SIG-M5 treated with dmso at 0.1 percent for 504 hours (cell line): ENCODE measurements at regions not wholly inside any gene's neighbourhood (a gene's known extent, or its start where the extent isn't known, plus 50 kb on each side); places are given as distances from the start of the nearest gene placed in this dataset.
"Not testable (repeated sequence)": the region's sequence is repeated elsewhere in the genome, so short reads cannot be mapped to it uniquely, and the experiment has no call there.

Source experiments
- DNase-seq: peaks from one replicate; lab custom pipeline; 2025; ENCODE audit not compliant: unreplicated experiment; lab: John Stamatoyannopoulos, UW

DNA sequence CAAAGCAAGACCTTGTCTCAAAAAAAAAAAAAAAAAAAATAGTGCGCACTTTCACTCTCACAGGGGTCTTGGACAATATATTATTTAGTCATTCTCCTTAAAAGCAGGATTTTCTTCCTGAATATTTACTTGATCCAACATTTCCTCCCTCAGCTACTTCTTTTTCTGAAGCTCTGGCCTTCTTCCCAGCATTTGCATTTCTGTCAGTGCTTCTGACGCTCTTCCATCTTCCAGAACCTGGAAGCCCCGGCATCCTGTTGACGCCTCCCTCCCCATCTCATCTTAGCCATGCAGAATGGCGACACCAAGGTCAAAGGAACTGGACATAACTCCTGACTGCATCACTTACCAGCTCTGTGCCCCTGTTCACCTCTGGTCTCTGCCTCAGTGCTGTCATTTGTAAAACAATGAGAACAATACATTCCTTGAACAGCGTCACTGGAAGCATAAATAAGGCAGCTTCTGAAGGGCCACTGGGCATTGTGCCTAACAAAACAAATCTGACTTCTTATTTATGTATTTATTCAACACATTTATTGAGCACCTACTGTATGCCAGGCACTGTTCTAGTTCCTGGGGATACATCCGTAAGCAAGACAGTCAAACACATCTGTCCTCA, 90.9 kb upstream of the MDM1 start:
- no peak for DNase-seq

DNA sequence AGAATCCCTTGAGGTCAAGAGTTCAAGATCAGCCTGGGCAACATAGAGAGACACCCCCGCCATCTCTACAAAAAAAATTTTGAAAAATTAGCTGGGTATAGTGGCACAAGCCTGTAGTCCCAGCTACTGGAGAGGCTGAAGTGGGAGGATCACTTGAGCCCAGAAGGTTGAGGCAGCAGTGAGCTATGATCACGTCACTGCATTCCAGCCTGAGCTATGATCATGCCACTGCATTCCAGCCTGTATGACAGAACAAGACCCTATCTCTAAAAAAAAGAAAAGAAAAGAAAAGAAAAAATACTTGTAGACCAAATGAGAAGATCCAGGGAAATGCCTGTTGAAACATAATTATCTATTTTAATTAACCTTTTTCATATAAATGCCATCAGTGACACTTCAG, 93.8 kb upstream of the MDM1 start:
- no peak for DNase-seq

DNA sequence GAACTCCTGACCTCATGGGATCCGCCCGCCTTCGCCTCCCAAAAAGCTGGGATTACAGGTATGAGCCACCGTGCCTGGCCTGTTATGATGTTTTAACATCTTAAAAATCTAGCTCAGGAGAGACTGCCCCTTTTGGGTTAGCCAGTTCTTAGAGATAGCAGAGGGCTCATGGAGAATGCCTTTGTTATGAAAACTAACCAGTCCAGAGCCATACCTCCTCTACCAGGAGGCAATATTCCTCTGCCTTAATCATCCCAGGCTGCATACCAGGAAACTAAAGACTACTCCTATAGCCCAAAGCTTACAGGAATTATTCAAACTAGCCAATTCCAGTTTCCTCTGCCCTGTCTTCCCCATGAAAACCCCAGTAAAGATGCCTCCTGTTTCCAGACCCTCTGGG, 96.0 kb upstream of the MDM1 start:
- no peak for DNase-seq

DNA sequence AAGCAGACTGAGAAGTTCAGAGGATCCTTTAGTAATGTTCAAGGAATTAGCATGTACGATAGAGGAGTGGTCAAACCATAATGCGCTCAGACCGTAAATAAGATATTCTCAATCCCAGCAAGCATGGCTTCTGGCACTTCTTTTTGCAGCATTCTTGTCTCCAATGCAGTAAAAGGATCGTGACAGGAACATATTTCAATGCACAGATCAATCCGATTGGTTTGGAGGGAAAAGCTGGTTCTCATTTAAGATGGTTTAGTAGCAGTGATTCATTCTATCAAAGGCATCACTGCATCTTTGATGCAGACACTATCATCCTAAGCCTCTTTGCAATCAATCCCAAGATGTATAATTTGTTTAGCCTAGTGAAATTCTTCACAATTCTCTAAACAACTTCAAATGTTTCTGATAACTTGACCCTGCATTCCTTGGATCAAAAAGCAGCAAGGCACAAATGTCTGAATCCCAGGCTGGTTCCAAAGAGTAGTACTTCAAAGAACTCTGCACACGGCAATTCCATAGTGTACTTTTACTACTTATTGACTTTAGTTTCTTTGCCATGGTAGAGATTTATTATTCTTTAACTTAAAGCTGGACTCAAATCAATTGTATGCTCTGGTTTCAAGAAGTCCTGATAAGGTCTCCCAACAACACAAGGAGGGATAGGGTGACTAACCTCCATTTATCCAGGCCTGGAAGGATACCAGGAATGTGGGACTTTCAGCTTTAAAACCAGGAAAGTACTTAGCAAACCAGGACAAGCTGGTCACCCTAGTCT, 96.8 kb upstream of the MDM1 start:
- no peak for DNase-seq

DNA sequence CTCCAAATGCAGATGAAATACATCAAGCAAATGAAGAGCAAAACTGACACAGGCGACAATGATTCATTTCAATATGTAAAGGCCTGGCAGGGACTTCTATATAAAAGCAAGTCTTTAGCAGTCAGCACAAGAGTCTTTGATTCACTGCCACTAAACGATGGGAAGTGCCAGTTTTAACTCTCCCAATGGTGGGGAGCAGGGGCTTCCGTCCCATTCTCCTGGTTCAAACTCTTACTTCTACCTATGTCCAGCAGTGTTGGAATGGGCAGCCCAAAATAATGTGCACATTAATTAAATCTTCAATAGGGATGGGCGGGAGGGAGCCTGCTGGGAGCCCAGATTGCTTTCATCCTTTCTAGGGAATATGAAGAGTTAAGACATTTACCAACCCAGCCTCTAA, 97.5 kb upstream of the MDM1 start:
- DNase-seq = no peak

DNA sequence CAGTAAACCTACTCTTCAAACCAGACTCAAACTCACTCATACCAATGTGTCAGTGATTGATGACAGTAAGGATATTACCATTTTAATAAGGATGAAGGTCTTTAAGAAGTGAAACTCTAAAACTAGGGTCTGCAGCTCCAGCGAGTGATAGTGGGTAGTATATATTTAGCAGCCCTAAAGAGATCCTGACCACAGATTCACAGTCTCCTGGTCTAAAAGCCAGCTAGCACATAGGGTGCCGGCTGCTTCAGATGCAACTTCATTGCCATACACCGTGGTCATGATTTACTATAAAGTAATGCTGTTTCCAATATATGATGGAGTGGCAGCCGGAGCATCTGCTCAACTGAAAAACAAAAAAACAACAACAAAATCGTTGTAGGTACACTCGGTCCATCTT, 99.6 kb upstream of the MDM1 start:
- no peak for DNase-seq

DNA sequence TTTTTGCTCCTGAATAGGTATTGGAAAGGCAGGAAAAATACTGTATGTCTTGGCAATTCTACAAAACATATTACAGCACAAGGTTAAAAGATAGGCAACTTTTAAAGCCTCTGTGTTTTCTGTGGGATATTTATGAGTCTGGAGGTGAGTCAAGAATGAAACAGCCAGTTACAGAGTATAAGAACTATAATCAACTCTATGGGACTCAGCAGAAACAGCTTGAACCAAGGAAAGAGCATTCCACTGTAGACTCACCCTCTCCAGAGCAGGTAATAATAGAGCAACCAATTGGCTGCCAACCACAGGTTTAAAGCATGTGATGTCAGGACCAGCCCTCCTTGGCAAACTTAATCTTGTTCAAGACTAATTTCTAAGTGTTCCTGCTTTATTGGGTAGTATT, 100.5 kb upstream of the MDM1 start:
- no peak for DNase-seq

DNA sequence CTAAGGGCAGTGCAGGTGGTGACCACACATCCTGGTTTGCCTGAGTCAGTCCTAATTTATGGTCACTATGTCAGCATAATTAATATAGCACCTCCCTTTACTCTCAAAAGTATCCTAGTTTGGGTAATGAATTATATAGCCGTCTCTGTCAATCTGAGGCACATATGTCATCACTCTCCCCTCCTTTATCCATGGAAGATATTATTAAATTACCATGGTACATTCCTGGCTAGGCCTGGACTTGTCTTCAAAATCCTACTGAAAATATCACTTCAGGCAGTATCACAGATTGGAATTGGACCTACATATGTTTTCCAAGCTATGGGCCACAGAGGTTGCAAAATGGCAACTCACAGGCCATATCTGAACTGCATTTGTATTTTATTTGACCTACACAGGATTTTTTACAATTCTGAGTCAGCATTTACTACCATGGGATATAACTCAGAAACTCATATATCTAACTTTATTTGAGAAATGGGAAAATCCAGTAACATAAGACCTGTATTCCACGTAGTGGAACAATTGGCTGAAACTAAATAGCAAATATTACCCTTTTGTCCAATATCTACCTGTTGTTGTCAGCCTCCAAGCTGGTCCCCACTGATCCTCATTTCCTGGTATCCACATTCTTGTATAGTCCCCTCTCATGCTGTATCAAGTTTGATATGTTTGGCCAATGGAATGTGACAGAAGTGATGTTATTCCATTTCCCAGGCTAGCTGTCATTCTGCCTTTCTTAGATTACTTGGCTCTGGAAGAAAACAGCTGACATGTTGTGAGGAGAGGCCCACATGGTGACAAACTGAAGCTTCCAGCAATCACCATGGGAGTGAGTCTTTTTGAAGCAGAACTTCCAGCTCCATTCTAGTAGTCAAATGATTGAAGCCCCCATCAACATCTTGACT, 102.5 kb upstream of the MDM1 start:
- DNase-seq = no peak

DNA sequence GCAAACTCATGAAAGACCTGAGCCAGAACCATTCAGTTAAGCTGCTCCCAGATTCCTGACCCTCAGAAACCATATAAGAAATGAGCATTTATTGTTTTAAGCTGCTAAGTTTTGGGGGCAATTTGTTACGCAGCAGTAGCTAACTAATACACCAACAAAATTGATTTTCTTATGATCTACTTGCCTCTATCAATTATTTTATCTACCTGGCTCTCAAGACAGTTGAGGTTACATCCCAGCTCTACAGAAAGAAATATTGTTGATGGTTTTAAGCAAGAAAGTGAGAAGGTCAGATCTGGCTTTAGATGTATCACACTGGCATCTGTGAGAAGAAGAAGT, 103.1 kb upstream of the MDM1 start:
- no peak for DNase-seq

DNA sequence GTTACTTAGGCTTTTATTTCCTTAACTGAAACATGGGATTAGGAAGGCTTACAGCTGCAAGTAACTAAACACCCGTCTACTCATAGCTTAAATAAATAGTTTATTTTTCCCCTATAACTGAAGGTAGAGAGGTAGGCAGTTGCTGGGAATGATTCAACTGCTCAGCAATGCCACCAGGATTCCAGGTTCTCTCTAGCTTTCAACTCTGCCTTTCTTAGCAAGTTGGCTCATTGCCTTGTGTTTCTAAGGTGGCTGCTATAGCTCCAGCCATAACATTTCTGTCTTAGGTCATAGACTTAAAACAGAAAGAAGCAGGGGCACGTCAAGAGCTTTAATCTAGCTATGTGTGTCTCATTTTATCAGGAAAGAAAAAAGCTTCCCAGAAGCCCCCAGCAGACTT, 103.7 kb upstream of the MDM1 start:
- DNase-seq = no peak

DNA sequence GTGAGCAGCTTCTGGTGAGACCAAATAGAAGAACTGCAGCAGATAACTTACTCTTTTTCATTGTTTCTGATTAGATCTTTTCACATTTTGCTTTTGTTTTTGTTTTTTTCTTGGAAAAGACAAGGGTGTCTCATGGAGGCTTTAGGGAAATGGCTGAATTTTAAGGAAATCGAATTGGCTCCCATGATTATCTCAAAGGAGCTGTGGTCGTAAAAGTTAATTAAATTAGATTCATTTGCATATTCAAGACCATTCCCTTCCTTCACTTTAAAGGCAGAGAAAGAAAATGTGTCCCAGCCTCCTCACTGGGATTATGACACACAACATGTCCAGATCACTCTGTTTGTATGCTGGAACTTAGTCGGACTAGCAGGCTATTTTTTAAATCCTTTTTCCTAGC, 106.4 kb upstream of the MDM1 start:
- DNase-seq = no peak

DNA sequence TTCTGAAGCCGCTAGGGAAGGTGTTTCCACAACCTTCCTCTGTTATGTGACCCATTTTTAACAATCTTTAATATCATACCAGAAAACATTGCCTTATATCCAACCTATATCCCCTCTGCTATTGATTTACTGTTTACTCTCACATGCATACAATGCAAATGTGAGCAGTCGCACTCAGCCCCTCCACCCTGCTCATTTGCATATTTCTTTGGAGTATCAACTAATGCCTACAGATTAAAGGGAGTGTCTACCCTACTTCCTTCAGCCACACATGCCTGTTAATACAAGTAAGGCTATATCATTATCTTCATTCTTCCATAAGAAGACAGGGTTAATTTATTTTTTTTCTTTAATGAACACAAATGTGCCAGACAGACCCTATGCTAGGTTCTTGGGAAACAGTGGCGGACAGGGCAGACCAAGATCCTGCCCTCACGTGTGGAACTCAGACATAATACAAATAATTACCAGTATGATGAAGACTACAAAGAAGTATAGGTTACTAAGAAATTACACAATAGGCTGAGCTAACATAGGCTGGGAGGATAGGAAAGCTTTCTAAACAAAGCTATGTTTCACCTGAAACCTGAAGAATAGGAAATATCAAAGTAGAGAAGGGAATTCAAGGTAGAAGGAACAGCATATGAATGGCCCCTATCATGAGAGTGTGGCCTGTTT, 107.3 kb upstream of the MDM1 start:
- no peak for DNase-seq

DNA sequence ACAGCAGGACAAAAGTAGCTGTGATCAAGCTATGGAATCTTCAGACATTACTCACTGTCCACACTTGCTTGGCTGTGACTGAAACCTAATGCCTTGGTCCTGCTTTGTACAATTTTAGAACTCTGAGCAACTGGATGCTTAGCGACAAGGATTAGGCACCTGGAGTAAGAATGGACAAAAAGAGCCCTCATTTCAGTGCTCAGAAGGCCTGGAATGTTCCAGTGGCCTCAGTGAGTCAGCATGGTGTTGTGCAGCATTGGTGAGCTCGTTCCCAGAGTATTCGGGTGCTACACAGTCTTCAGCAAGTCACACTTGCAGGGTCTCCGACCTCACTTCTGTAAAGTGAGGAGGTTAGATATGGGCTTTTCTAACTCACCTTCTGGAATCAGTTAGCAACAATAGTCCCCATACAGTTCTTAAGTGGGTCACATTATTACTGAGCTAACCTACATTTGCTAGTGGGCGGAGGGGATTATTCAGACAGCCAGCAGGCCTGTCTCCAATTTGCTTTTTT, 108.0 kb upstream of the MDM1 start:
- DNase-seq = no peak

DNA sequence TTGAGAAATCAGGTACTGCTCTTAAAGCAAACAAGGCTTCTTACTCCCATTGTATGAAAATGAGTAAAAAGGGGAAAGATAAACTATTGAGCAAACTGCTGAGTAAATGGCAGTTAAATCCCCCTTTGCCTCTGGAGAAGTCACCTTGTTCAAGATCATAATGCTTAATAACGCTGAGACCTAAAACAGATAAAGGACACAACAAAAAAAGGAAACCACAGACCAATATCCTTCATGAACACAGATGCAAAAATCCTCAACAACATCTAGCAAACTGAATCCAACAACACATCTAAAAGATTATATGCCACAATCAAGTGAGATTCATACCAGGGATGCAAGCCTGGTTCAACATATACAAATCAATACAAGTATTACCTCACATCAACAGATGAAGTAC, 109.0 kb upstream of the MDM1 start:
- DNase-seq = no peak

DNA sequence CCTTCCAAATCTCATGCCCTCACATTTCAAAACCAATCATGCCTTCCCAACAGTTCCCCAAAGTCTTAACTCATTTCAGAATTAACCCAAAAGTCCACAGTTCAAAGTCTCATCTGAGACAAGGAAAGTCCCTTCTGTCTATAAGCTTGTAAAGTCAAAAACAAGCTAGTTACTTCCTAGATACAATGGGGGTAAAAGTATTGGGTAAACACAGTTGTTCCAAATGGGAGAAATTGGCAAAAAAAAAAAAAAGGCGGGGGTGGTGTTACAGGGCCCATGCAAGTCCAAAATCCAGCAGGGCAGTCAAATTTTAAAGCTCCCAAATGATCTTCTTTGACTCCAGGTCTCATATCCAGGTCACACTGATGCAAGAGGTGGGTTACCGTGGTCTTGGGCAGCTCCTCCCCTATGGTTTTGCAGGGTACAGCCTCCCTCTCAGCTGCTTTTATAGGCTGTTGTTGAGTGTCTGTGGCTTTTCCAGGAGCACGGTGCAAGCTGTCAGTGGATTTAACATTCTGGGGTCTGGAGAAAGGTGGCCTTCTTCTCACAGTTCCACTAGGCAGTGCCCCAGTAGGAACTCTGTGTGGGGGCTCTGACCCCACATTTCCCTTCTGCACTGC, 110.3 kb upstream of the MDM1 start:
- not testable (repeated sequence) for DNase-seq

DNA sequence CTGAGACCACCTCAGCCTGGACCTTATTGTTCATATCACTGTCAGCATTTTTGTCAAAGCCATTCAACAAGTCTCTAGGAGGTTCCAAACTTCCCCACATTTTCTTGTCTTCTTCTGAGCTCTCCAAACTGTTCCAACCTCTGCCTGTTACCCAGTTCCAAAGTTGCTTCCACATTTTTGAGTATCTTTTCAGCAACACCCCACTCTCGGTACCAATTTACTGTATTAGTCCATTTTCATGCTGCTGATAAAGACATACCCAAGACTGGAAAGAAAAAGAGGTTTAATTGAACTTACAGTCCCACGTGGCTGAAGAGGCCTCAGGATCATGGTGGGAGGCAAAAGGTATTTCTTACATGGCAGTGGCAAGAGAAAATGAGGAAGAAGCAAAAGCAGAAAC, 111.5 kb upstream of the MDM1 start:
- DNase-seq = not testable (repeated sequence)

DNA sequence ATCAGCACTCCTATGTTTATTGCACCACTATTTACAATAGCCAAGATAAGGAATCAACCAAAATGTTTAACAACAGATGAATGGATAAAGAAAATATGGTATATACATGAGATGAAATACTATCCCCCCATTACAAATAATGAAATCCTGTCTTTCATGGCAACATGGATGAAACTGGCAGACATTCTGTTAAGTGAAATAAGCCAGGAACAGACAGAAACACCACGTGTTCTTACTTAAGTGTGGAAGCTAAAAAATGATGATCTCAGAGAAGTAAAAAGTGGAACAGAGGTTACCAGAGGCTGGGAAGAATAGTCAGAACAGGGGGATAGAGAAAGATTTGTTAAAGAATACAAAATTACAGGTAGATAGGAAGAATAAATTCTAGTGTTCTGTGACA, 113.7 kb upstream of the MDM1 start:
- no peak for DNase-seq

DNA sequence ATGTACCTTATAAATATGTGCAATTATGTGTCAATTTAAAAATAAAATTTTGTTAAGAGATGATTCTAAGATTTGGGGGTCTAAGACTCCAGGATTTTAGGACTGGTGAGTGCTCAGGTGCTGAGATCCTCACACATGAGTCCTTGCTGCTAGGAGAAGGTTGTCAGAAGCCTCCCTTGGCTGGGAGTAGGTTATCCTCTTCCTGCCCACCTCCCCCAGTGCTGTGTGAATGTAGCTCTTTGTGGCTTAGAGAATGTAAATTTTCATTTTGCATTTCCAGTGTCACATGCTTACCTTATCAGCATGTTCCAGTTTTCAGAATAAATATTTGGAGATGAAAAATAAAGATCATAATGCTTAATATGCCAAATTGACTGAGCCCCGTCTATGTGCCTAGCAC, 114.2 kb upstream of the MDM1 start:
- no peak for DNase-seq

DNA sequence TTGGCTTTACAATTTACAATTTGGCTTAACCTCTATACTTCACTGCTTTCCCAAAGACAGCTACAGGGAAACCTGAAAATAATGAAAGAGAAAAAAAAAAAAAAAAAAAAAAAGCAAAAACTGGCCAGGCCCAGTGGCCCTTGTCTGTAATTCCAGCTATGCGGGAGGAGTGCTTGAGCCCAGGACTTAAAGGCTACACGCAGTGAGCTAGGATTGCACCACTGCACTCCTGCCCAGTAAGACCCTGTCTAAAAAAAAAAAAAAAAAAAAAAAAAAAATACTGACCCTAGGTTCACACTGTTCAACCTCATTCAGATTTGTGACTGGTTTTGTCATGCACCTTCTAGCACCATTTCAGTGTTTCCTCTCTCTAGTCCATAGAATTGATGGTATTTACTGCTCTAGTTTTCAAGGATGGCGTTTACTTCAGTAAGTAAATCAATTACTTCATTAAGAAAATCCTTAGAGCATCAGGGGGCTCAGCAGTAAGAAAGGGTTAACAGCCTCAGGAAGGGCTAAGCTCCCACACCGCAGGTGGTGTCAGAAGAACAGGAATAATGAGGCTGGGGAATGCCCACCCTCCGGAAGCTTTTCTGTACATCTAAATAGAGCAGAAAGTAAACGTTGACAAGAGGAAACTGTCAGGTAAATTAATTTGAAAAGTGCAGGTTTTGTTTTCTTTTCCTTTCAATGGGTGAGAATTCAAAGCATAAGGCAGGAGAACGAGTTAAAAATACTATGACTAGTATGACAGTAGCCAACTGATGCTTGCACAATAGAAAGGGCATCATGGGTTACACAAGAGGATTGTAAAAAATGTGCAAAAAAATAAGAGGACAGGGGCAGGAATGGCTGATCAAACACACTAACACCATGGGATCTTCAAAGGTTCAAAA, 115.0 kb upstream of the MDM1 start:
- DNase-seq = peak; percentile 67

DNA sequence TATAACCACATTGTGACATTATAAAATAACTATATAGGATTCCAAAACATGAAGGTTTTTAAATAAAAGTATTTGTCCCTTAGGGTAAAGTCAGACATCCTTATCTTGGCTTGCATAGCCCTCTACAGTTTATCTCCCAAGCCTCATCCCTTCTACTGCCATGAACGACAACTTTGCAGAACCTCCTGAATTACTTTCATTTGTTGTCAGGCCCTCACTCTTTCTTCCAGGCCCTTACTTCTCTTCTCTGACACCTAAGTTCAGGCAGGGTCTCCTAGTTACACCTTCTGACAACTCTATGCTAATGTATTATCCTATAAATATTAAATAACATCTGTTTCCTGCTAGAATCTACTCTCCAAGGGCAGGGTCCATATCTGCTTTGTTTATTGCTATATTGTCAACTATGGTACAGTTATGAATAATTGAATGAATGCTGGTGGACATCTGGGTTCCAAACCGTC, 115.7 kb upstream of the MDM1 start:
- no peak for DNase-seq
